Stimulated activated CD8-positive, alpha-beta memory T cell treated with anti-CD3 and anti-CD28 coated beads, Interleukin-12 subunit alpha, Interleukin-12 subunit beta, amount 100 ng/mL, for 4 hours (primary cell): ENCODE measurements at regions not wholly inside any gene's neighbourhood (a gene's known extent, or its start where the extent isn't known, plus 50 kb on each side); places are given as distances from the start of the nearest gene placed in this dataset.
"Not testable (repeated sequence)": the region's sequence is repeated elsewhere in the genome, so short reads cannot be mapped to it uniquely, and the experiment has no call there.

Experiments
- DNase-seq: peaks from one replicate; pipeline ENCODE4 v3.0.0-alpha.2; 2020; ENCODE audit warnings: low read depth

- no peak for DNase-seq
Observed at GRCh38 chr11:80943226-80943625, 1502.4 kb upstream of the TENM4 start.

- DNase-seq = no peak
Observed at GRCh38 chr11:80937842-80938241, 1497.0 kb upstream of the TENM4 start.

- DNase-seq = no peak
Observed at GRCh38 chr11:80930038-80930437, 1489.2 kb upstream of the TENM4 start.

GRCh38 chr11:80929031-80929805 lies 1488.4 kb upstream of the TENM4 start:
- no peak for DNase-seq

- DNase-seq = no peak
Observed at GRCh38 chr11:80925321-80925720, 1484.5 kb upstream of the TENM4 start.

- DNase-seq = not testable (repeated sequence)
Observed at GRCh38 chr11:80921310-80921709, 1480.5 kb upstream of the TENM4 start.

- no peak for DNase-seq
Observed at GRCh38 chr11:80916173-80916798, 1475.5 kb upstream of the TENM4 start.

- DNase-seq = no peak
Observed at GRCh38 chr11:80914311-80914710, 1473.5 kb upstream of the TENM4 start.

- DNase-seq = no peak
Observed at GRCh38 chr11:80911666-80912065, 1470.8 kb upstream of the TENM4 start.

- DNase-seq = no peak
Observed at GRCh38 chr11:80900265-80900664, 1459.4 kb upstream of the TENM4 start.

GRCh38 chr11:80899381-80899780 lies 1458.6 kb upstream of the TENM4 start:
- no peak for DNase-seq

- DNase-seq = no peak
Observed at GRCh38 chr11:80898910-80899309, 1458.1 kb upstream of the TENM4 start.

GRCh38 chr11:80886684-80887083 lies 1445.9 kb upstream of the TENM4 start:
- no peak for DNase-seq

GRCh38 chr11:80873310-80873999 lies 1432.6 kb upstream of the TENM4 start:
- DNase-seq = no peak

- no peak for DNase-seq
Observed at GRCh38 chr11:80872116-80872728, 1431.4 kb upstream of the TENM4 start.

- DNase-seq = no peak
Observed at GRCh38 chr11:80868831-80869230, 1428.0 kb upstream of the TENM4 start.

- DNase-seq = no peak
Observed at GRCh38 chr11:80862011-80862410, 1421.2 kb upstream of the TENM4 start.

GRCh38 chr11:80861193-80861592 lies 1420.4 kb upstream of the TENM4 start:
- DNase-seq = no peak

GRCh38 chr11:80860632-80861031 lies 1419.8 kb upstream of the TENM4 start:
- DNase-seq = no peak

GRCh38 chr11:80856066-80856465 lies 1415.2 kb upstream of the TENM4 start:
- DNase-seq = no peak

GRCh38 chr11:80855426-80855825 lies 1414.6 kb upstream of the TENM4 start:
- no peak for DNase-seq

GRCh38 chr11:80849253-80849652 lies 1408.4 kb upstream of the TENM4 start:
- no peak for DNase-seq

GRCh38 chr11:80846979-80847378 lies 1406.1 kb upstream of the TENM4 start:
- DNase-seq = no peak
